OCI-LY1 (cell line): ENCODE measurements at regions not wholly inside any gene's neighbourhood (a gene's known extent, or its start where the extent isn't known, plus 50 kb on each side); places are given as distances from the start of the nearest gene placed in this dataset.

Source experiments
- H2AFZ ChIP-seq: fragments of 200-600 bp; sonication (generic), shearing (Covaris generic); 2 replicates; pipeline ENCODE4 v1.6.0; 2014; ENCODE audit warnings: antibody characterized with exemption, mild to moderate bottlenecking, low read length
- H3F3A ChIP-seq: fragments of 200-600 bp; sonication (generic), shearing (Covaris generic); 2 replicates; pipeline ENCODE4 v1.6.0; 2014; ENCODE audit warnings: mild to moderate bottlenecking, antibody characterized with exemption, low read length, moderate library complexity; ENCODE audit not compliant: insufficient read depth
- H3K27ac ChIP-seq: fragments of 200-600 bp; sonication (generic); 2 replicates; pipeline ENCODE4 v1.5.1; 2014; ENCODE audit warnings: low read length, mixed run types, mild to moderate bottlenecking, low read depth; ENCODE audit not compliant: poor library complexity, severe bottlenecking
- H3K27me3 ChIP-seq: fragments of 200-600 bp; sonication (generic); 2 replicates; pipeline ENCODE4 v1.6.0; 2014; ENCODE audit warnings: antibody characterized with exemption, mild to moderate bottlenecking, low read length, moderate library complexity; ENCODE audit not compliant: insufficient read depth
- H3K36me3 ChIP-seq: fragments of 200-600 bp; sonication (generic); 2 replicates; pipeline ENCODE4 v1.6.1; 2014; ENCODE audit warnings: mild to moderate bottlenecking, antibody characterized with exemption, low read length, moderate library complexity, mixed read lengths; ENCODE audit not compliant: insufficient read depth
- H3K4me1 ChIP-seq: fragments of 200-600 bp; sonication (generic); 2 replicates; pipeline ENCODE4 v1.5.1; 2014; ENCODE audit warnings: mild to moderate bottlenecking, low read length, moderate library complexity; ENCODE audit not compliant: insufficient read depth, severe bottlenecking
- H3K4me2 ChIP-seq: fragments of 200-600 bp; sonication (generic), shearing (Covaris generic); 2 replicates; pipeline ENCODE4 v1.6.1; 2014; ENCODE audit warnings: low read length
- H3K4me3 ChIP-seq: fragments of 200-600 bp; sonication (generic); 2 replicates; pipeline ENCODE4 v1.5.1; 2014; ENCODE audit warnings: low read length, low read depth, mild to moderate bottlenecking, mixed read lengths; ENCODE audit not compliant: poor library complexity, severe bottlenecking
- H3K79me2 ChIP-seq: fragments of 200-600 bp; shearing (Covaris generic); 2 replicates; pipeline ENCODE4 v1.6.1; 2016; ENCODE audit warnings: mixed run types, low read length, mixed read lengths; ENCODE audit not compliant: insufficient read depth
- H3K9ac ChIP-seq: fragments of 200-600 bp; sonication (generic), shearing (Covaris generic); 2 replicates; pipeline ENCODE4 v1.6.1; 2014; ENCODE audit warnings: mild to moderate bottlenecking, low read length, mixed read lengths
- H3K9me2 ChIP-seq: fragments of 200-600 bp; sonication (generic), shearing (Covaris generic); 2 replicates; pipeline ENCODE4 v1.6.1; 2014; ENCODE audit warnings: low read depth, mild to moderate bottlenecking, low read length, mixed read lengths
- H3K9me3 ChIP-seq: fragments of 200-600 bp; shearing (Covaris generic); 2 replicates; pipeline ENCODE4 v1.6.1; 2014; ENCODE audit warnings: low read length, mixed read lengths
- H4K20me1 ChIP-seq: fragments of 200-600 bp; sonication (generic), shearing (Covaris generic); 2 replicates; pipeline ENCODE4 v1.6.0; 2016; ENCODE audit warnings: mild to moderate bottlenecking, low read length; ENCODE audit not compliant: insufficient read depth
- EZH2 ChIP-seq: fragments of 200-600 bp; sonication (generic), shearing (Covaris generic); IDR thresholded peaks from 2 replicates; pipeline ENCODE4 v1.8.0; 2017; ENCODE audit warnings: borderline replicate concordance, mixed run types, mild to moderate bottlenecking, antibody characterized with exemption, low read length, moderate library complexity, mixed read lengths
- TF ChIP-seq, protein P1 (sequence below): fragments of 200-600 bp; sonication (generic), shearing (Covaris generic); IDR thresholded peaks from 2 replicates; pipeline ENCODE4 v1.5.1; 2017; ENCODE audit warnings: mild to moderate bottlenecking, antibody characterized with exemption, low read length, moderate library complexity, mixed read lengths

DNA sequence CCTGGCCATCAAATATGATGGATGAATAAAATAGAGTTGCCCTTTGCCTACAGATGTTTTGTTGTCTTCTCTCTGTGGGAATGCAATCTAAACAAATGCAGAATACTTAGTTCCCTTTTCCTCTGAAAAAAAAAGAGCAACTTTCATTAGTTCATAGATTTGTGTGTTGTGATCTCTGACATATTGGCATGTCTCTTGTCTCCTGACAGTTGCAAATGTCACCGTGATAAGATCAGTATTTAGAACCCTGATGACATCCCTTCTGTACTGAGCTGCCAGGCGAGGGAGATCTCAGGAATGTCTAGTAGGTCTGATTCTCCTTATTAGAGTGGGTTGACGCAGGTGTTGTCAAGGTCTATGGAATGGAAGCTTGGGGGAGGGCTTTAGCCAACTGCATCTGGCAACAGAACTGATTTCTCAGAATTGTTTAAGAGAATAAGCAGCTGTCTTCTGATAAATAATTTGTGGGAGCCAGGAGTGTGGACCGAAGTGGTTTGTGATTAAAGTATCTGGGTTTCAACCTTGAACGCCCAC, 130.4 kb downstream of the GALR1 start:
- Histone ChIP-seq H3K4me1 (no peaks in the 10 kb centered on the region), H3K4me3 (no peak overlapping the region), H3K27ac (no peak overlapping the region), H3K36me3 (no peaks in the 10 kb centered on the region), H3K27me3 (no peaks in the 10 kb centered on the region), H3K9me2 (no peaks in the 10 kb centered on the region), H4K20me1 (no peaks in the 10 kb centered on the region), H3F3A (no peaks in the 10 kb centered on the region), H3K79me2 (no peaks in the 10 kb centered on the region), H3K4me2 (no peak overlapping the region), H2AFZ (no peak overlapping the region), H3K9me3 (no peaks in the 10 kb centered on the region), H3K9ac (no peak overlapping the region)
- no peak for TF ChIP-seq EZH2
- TF ChIP-seq, protein P1, sequence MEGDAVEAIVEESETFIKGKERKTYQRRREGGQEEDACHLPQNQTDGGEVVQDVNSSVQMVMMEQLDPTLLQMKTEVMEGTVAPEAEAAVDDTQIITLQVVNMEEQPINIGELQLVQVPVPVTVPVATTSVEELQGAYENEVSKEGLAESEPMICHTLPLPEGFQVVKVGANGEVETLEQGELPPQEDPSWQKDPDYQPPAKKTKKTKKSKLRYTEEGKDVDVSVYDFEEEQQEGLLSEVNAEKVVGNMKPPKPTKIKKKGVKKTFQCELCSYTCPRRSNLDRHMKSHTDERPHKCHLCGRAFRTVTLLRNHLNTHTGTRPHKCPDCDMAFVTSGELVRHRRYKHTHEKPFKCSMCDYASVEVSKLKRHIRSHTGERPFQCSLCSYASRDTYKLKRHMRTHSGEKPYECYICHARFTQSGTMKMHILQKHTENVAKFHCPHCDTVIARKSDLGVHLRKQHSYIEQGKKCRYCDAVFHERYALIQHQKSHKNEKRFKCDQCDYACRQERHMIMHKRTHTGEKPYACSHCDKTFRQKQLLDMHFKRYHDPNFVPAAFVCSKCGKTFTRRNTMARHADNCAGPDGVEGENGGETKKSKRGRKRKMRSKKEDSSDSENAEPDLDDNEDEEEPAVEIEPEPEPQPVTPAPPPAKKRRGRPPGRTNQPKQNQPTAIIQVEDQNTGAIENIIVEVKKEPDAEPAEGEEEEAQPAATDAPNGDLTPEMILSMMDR = no peak

DNA sequence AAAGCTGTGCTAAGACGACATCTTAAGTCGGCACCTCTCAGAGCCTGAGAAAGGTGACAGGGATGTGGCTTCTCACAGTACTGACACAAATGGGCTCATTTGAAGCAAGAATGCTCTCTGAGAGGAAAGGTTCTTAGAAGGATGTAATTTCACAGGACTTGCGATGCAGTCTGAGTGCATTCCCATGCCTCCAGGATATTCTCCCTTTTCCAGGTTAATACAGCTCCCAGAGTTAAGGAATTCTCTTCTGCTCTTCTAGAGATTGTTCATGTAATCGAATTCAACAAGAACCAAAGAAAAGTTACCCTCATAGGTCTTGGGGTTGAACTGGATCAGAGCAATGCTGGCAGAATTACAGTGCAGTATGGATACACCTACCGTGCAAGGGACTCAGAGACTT, 131.0 kb downstream of the GALR1 start:
- H3K9me2 ChIP-seq = no peaks in the 10 kb centered on the region
- no peaks in the 10 kb centered on the region for H3K4me1 ChIP-seq
- no peak overlapping the region for H3K4me2 ChIP-seq
- H2AFZ ChIP-seq = no peak overlapping the region
- no peaks in the 10 kb centered on the region for H3K79me2 ChIP-seq
- H3K9ac ChIP-seq = no peak overlapping the region
- H3K36me3 ChIP-seq = no peaks in the 10 kb centered on the region
- H3K27ac ChIP-seq = no peak overlapping the region
- no peaks in the 10 kb centered on the region for H3K27me3 ChIP-seq
- TF ChIP-seq EZH2 = no peak
- TF ChIP-seq, protein P1 = no peak
- no peaks in the 10 kb centered on the region for H3K9me3 ChIP-seq
- H4K20me1 ChIP-seq = no peaks in the 10 kb centered on the region
- no peaks in the 10 kb centered on the region for H3F3A ChIP-seq
- H3K4me3 ChIP-seq = no peak overlapping the region

DNA sequence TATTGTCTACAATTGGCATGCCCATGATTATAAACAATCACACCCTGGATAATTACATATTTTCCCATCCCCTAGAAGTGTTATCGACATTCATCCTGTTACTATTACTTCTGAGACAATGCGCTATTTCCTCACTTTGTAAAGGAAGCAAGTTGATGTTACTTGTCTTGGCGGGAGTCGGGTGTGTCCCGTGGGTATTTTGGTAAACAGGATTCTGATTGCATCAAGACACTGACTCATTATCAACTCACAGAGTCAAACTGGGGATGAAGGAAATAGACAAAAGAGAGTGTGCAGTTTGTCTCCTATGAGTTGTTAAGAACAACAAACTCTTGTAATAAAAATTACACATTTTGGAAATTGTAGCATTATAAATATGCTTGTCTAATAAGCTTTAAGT, 142.7 kb downstream of the GALR1 start:
- H3K9ac ChIP-seq = no peak overlapping the region
- no peaks in the 10 kb centered on the region for H3K27me3 ChIP-seq
- H3K4me2 ChIP-seq = no peak overlapping the region
- H3K4me3 ChIP-seq = no peak overlapping the region
- no peaks in the 10 kb centered on the region for H3K4me1 ChIP-seq
- H4K20me1 ChIP-seq = no peaks in the 10 kb centered on the region
- H3K36me3 ChIP-seq = no peaks in the 10 kb centered on the region
- H3K9me3 ChIP-seq = no peaks in the 10 kb centered on the region
- H2AFZ ChIP-seq = no peak overlapping the region
- TF ChIP-seq, protein P1 = no peak
- no peak for TF ChIP-seq EZH2
- no peaks in the 10 kb centered on the region for H3K9me2 ChIP-seq
- H3K79me2 ChIP-seq = no peaks in the 10 kb centered on the region
- no peaks in the 10 kb centered on the region for H3F3A ChIP-seq
- H3K27ac ChIP-seq = no peak overlapping the region
